GM21786 (cell line): ENCODE measurements at regions not wholly inside any gene's neighbourhood (a gene's known extent, or its start where the extent isn't known, plus 50 kb on each side); places are given as distances from the start of the nearest gene placed in this dataset.
"Not testable (repeated sequence)": the region's sequence is repeated elsewhere in the genome, so short reads cannot be mapped to it uniquely, and the experiment has no call there.

Experiments
- ATAC-seq: cut with Tn5 transposase; IDR thresholded peaks from one replicate; pipeline ENCODE4 v1.9.1; 2021; ENCODE audit not compliant: unreplicated experiment

- no peak for ATAC-seq
These were observed 467.9 kb upstream of the GCFC2 start for GRCh38 chr2:76178610-76179009.

- no peak for ATAC-seq
These were observed 464.6 kb upstream of the GCFC2 start for GRCh38 chr2:76175295-76175694.

GRCh38 chr2:76174505-76174904 is 463.8 kb upstream of the GCFC2 start:
- no peak for ATAC-seq

- not testable (repeated sequence) for ATAC-seq
These were observed 462.5 kb upstream of the GCFC2 start for GRCh38 chr2:76173206-76173605.

GRCh38 chr2:76172154-76172595 is 461.5 kb upstream of the GCFC2 start:
- not testable (repeated sequence) for ATAC-seq

GRCh38 chr2:76170856-76171255 is 460.1 kb upstream of the GCFC2 start:
- no peak for ATAC-seq

- ATAC-seq = no peak
These were observed 459.3 kb upstream of the GCFC2 start for GRCh38 chr2:76170009-76170384.

GRCh38 chr2:76169276-76170008 is 458.7 kb upstream of the GCFC2 start:
- no peak for ATAC-seq

GRCh38 chr2:76163860-76164259 is 453.1 kb upstream of the GCFC2 start:
- no peak for ATAC-seq

GRCh38 chr2:76160670-76161069 is 450.0 kb upstream of the GCFC2 start:
- no peak for ATAC-seq

- ATAC-seq = no peak
These were observed 448.4 kb upstream of the GCFC2 start for GRCh38 chr2:76159042-76159648.

- ATAC-seq = no peak
These were observed 446.8 kb upstream of the GCFC2 start for GRCh38 chr2:76157531-76157930.

- ATAC-seq = no peak
These were observed 444.3 kb upstream of the GCFC2 start for GRCh38 chr2:76154981-76155380.

- ATAC-seq = no peak
These were observed 439.1 kb upstream of the GCFC2 start for GRCh38 chr2:76149846-76150245.

GRCh38 chr2:76139303-76139702 is 428.6 kb upstream of the GCFC2 start:
- not testable (repeated sequence) for ATAC-seq

- no peak for ATAC-seq
These were observed 417.9 kb upstream of the GCFC2 start for GRCh38 chr2:76128622-76129021.

GRCh38 chr2:76120176-76120575 is 409.5 kb upstream of the GCFC2 start:
- ATAC-seq = no peak

- ATAC-seq = no peak
These were observed 379.0 kb upstream of the GCFC2 start for GRCh38 chr2:76089683-76090082.

GRCh38 chr2:76083248-76083647 is 372.5 kb upstream of the GCFC2 start:
- no peak for ATAC-seq

GRCh38 chr2:76082509-76082908 is 371.8 kb upstream of the GCFC2 start:
- no peak for ATAC-seq

- ATAC-seq = no peak
These were observed 369.4 kb upstream of the GCFC2 start for GRCh38 chr2:76080154-76080553.

GRCh38 chr2:76075126-76075525 is 364.4 kb upstream of the GCFC2 start:
- ATAC-seq = no peak
